Panc1 (cell line): ENCODE measurements at regions not wholly inside any gene's neighbourhood (a gene's known extent, or its start where the extent isn't known, plus 50 kb on each side); places are given as distances from the start of the nearest gene placed in this dataset.
"Not testable (repeated sequence)": the region's sequence is repeated elsewhere in the genome, so short reads cannot be mapped to it uniquely, and the experiment has no call there.

Experiments used
- ATAC-seq: fragments of 200-7000 bp; cut with Tn5 transposase; 2 replicates; pipeline ENCODE4 v1.9.1; 2020; ENCODE audit warnings: mild to moderate bottlenecking, moderate library complexity
- BruUV-seq: library from RNA; stranded (reverse); fragments of 400-500 nt; replicated peaks from 2 replicates; lab custom pipeline; 2021; lab: Mats Ljungman, UMichigan
- CTCF ChIA-PET: fragments of 300-600 bp; sonication (Branson Sonifier 250); formaldehyde crosslinking; loops from one replicate; lab custom pipeline; 2022; ENCODE audit warnings: antibody characterized with exemption; lab: Charles Lee
- POLR2A ChIA-PET: fragments of 300-600 bp; sonication (Branson Sonifier 250); formaldehyde crosslinking; loops from one replicate; lab custom pipeline; 2022; ENCODE audit warnings: antibody characterized with exemption; lab: Charles Lee
- DNase-seq: peaks from one replicate; pipeline ENCODE4 v3.0.0-alpha.2; 2010; ENCODE audit warnings: low read depth, low spot score
- H3K27ac ChIP-seq: 2 replicates; pipeline ENCODE4 v1.5.1; 2011; ENCODE audit warnings: mild to moderate bottlenecking, low read length, inconsistent platforms
- H3K27me3 ChIP-seq: fragments of 200-500 bp; sonication (Bioruptor generic); 2 replicates; pipeline ENCODE4 v1.6.0; 2014; ENCODE audit warnings: low read length, inconsistent platforms; ENCODE audit not compliant: control insufficient read depth, insufficient read depth
- H3K36me3 ChIP-seq: fragments of 200-500 bp; sonication (Bioruptor generic); 2 replicates; pipeline ENCODE4 v1.5.1; 2014; ENCODE audit warnings: inconsistent platforms, mild to moderate bottlenecking, low read length, moderate library complexity; ENCODE audit not compliant: control insufficient read depth, insufficient read depth
- H3K4me1 ChIP-seq: 2 replicates; pipeline ENCODE4 v1.5.1; 2011; ENCODE audit warnings: inconsistent platforms, mild to moderate bottlenecking, low read length, moderate library complexity; ENCODE audit not compliant: control insufficient read depth, insufficient read depth
- H3K4me3 ChIP-seq, 2 experiments: 2 replicates each; pipeline ENCODE4 v1.5.1; 2011 to 2012; ENCODE audit warnings: low read depth in 2 of 2, low read length in 2 of 2, mild to moderate bottlenecking in 2 of 2, inconsistent platforms in 1 of 2, moderate library complexity in 1 of 2
- H3K9me3 ChIP-seq: fragments of 200-500 bp; sonication (Bioruptor generic); 2 replicates; pipeline ENCODE4 v1.5.1; 2014; ENCODE audit warnings: low read depth, mild to moderate bottlenecking, inconsistent platforms, low read length, moderate library complexity; ENCODE audit not compliant: control insufficient read depth, insufficient read depth
- CTCF ChIP-seq: fragments of 450-650 bp; IDR thresholded peaks from 2 replicates; pipeline ENCODE4 v1.5.1; 2017; ENCODE audit warnings: mild to moderate bottlenecking
- POLR2AphosphoS5 ChIP-seq: IDR thresholded peaks from 2 replicates; pipeline ENCODE4 v1.6.1; 2012; ENCODE audit warnings: mild to moderate bottlenecking, low read depth, low read length, moderate library complexity
- REST ChIP-seq, 2 experiments: IDR thresholded peaks; 2 replicates each; pipeline ENCODE4 v1.6.1; 2011 to 2012; ENCODE audit warnings: low read depth in 2 of 2, control low read depth in 1 of 2, low read length in 1 of 2, mild to moderate bottlenecking in 1 of 2, moderate library complexity in 1 of 2; ENCODE audit not compliant: insufficient read depth in 1 of 2
- SIN3A ChIP-seq: IDR thresholded peaks from 2 replicates; pipeline ENCODE4 v1.6.1; 2012; ENCODE audit warnings: low read depth, mild to moderate bottlenecking, low read length, moderate library complexity, borderline replicate concordance; ENCODE audit not compliant: insufficient read depth
- TCF7L2 ChIP-seq: IDR thresholded peaks from 2 replicates; pipeline ENCODE4 v1.6.1; 2011; ENCODE audit warnings: mild to moderate bottlenecking, low read depth, low read length, inconsistent platforms
- in situ Hi-C: cut with HindIII; loops from 2 replicates; pipeline ENCODE4 v1.10.0; 2016; ENCODE audit warnings: low sequenced_read_pairs, low pct_unique_long_range_greater_than_20kb
- intact Hi-C: fragments of 100-400 bp; cut with micrococcal nuclease; formaldehyde crosslinking; loops from one replicate; pipeline ENCODE4 v1.10.0; 2022; ENCODE audit not compliant: unreplicated experiment

- DNase-seq (no peak), ATAC-seq (no peak)
- Histone ChIP-seq H3K36me3 (no peaks in the 10 kb centered on the region), H3K4me3 (no peak overlapping the region), H3K4me1 (no peaks in the 10 kb centered on the region), H3K27ac (no peak overlapping the region), H3K27me3 (no peaks in the 10 kb centered on the region), H3K9me3 (no peaks in the 10 kb centered on the region)
- CTCF ChIA-PET, result no interaction called here
- BruUV-seq, result no TSS peak
- intact Hi-C loops, result no loop called here
- in situ Hi-C loops, result no loop called here
- POLR2A ChIA-PET, result no interaction called here
- TF ChIP-seq TCF7L2, result no peak
Measured at GRCh38 chr4:181121733-181122132, 1121.5 kb upstream of the TENM3 start.

- DNase-seq (no peak), ATAC-seq (no peak)
- CTCF ChIA-PET, result no interaction called here
- intact Hi-C loops, result no loop called here
- Histone ChIP-seq H3K36me3 (no peaks in the 10 kb centered on the region), H3K4me1 (no peaks in the 10 kb centered on the region), H3K27me3 (no peaks in the 10 kb centered on the region), H3K4me3 (no peak overlapping the region), H3K9me3 (no peaks in the 10 kb centered on the region), H3K27ac (no peak overlapping the region)
- in situ Hi-C loops, result no loop called here
- no TSS peak for BruUV-seq
- no peak for TF ChIP-seq CTCF
- no peak for TF ChIP-seq TCF7L2
- TF ChIP-seq POLR2AphosphoS5, result no peak
- TF ChIP-seq SIN3A, result no peak
- TF ChIP-seq REST (IDR thresholded peaks at IDR 0.05; ENCODE audit: insufficient read depth in 1 of 2, low read depth in 2 of 2, low read length in 1 of 2), result no peak
- POLR2A ChIA-PET, result no interaction called here
Measured at GRCh38 chr4:181127171-181127570, 1116.0 kb upstream of the TENM3 start.

GRCh38 chr4:181130317-181130716, 1112.9 kb upstream of the TENM3 start:
- H3K4me3 ChIP-seq, H3K9me3 ChIP-seq, BruUV-seq, H3K4me1 ChIP-seq, POLR2A ChIA-PET, in situ Hi-C loops, H3K27me3 ChIP-seq, intact Hi-C loops, ATAC-seq, H3K27ac ChIP-seq, DNase-seq, CTCF ChIA-PET, H3K36me3 ChIP-seq: not testable (repeated sequence)
